Cardiac fibroblast (primary cell): ENCODE measurements at regions not wholly inside any gene's neighbourhood (a gene's known extent, or its start where the extent isn't known, plus 50 kb on each side); places are given as distances from the start of the nearest gene placed in this dataset.
"Not testable (repeated sequence)": the region's sequence is repeated elsewhere in the genome, so short reads cannot be mapped to it uniquely, and the experiment has no call there.

Experiments used
- DNase-seq, 2 donors: peaks; one replicate each; pipeline versions ENCODE4 v3.0.0 to v3.0.0-alpha.2; 2010; ENCODE audit warnings: low read depth in 2 of 2
- H3K4me3 ChIP-seq, 2 donors: replicated peaks in 1 of 2; 1 replicate in 1 of 2; 2 replicates in 1 of 2; pipeline ENCODE4 v1.5.1; 2011; ENCODE audit warnings: low read depth in 2 of 2, low read length in 2 of 2, mild to moderate bottlenecking in 2 of 2, moderate library complexity in 1 of 2
- TF ChIP-seq, protein P1 (sequence below): IDR thresholded peaks from one replicate; pipeline ENCODE4 v1.5.1; 2011; ENCODE audit warnings: low read depth, mild to moderate bottlenecking, low read length, inconsistent platforms

DNA sequence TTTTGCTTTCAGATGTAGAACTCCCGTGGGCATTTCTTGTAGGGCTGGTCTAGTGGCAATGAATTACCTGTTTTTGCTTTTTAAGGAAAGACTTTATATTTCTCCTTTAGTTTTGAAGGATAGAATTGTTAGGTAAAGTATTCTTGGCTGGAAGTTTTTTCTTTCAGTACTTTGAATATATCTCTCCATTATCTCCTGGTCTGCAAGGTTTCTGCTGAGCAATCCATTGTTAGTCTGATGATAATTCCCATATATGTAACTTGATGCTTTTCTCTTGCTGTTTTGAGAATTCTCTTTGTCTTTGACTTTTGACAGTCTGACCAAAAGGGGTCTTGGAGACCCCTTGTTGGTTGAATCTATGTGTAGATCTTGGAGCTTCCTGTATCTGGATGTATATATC lies 198.1 kb downstream of the TMEM167A start:
- H3K4me3 ChIP-seq, result no peak overlapping the region
- TF ChIP-seq, protein P1, sequence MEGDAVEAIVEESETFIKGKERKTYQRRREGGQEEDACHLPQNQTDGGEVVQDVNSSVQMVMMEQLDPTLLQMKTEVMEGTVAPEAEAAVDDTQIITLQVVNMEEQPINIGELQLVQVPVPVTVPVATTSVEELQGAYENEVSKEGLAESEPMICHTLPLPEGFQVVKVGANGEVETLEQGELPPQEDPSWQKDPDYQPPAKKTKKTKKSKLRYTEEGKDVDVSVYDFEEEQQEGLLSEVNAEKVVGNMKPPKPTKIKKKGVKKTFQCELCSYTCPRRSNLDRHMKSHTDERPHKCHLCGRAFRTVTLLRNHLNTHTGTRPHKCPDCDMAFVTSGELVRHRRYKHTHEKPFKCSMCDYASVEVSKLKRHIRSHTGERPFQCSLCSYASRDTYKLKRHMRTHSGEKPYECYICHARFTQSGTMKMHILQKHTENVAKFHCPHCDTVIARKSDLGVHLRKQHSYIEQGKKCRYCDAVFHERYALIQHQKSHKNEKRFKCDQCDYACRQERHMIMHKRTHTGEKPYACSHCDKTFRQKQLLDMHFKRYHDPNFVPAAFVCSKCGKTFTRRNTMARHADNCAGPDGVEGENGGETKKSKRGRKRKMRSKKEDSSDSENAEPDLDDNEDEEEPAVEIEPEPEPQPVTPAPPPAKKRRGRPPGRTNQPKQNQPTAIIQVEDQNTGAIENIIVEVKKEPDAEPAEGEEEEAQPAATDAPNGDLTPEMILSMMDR, result no peak
- no peak for DNase-seq

DNA sequence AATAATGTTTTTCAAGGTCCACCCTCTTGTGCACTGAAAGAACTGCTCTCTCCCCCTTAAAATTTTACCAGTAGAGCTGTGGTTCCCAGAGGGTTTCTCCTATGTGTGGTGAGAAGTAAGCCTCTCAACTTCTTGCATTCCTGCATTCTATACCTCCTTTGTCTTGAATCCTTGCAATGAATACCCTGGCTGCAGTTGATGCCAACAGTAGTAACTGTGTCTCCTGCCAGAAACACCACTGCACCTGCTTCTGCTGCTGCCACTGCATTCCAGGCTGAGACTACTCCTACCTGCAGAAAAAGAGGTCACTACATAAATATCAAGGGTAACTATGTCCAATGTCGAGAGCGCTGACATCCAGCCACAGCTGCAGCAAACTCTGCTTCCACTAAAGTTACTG lies 203.7 kb downstream of the TMEM167A start:
- no peak for DNase-seq
- H3K4me3 ChIP-seq, result no peak overlapping the region
- TF ChIP-seq, protein P1, result no peak

DNA sequence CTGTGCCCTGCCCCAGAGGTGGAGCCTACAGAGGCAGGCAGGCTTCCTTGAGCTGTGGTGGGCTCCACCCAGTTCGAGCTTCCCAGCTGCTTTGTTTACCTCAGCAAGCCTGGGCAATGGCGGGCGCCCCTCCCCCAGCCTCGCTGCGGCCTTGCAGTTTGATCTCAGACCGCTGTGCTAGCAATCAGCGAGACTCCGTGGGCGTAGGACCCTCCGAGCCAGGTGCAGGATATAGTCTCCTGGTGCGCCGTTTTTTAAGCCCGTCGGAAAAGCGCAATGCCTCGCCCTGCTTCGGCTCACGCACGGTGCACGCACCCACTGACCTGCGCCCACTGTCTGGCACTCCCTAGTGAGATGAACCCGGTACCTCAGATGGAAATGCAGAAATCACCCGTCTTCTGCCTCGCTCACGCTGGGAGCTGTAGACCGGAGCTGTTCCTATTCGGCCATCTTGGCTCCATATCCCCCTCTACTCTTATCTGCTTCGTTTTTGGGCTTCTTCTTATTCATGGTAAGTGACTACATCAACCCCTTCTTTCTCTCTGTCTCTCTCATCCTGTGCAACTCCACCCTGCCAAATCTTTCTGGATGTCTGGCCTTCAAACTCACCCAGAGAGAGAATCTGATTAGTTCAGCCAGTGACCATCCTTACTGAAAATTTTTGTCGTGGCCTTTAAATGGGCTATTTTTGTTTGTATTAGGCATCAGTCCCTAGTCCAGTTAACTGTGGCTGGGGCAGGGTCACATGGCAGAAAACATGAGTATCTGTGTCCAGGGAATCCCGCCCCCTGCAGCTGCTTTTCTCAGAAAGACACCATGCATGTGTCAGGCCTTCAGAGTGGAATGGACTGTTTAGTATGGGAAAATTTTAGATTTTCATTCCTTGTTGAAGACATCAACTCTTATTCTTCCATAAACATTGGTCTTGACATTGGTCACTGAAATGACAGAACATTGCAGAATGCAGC lies 204.6 kb downstream of the TMEM167A start:
- not testable (repeated sequence) for DNase-seq, H3K4me3 ChIP-seq

DNA sequence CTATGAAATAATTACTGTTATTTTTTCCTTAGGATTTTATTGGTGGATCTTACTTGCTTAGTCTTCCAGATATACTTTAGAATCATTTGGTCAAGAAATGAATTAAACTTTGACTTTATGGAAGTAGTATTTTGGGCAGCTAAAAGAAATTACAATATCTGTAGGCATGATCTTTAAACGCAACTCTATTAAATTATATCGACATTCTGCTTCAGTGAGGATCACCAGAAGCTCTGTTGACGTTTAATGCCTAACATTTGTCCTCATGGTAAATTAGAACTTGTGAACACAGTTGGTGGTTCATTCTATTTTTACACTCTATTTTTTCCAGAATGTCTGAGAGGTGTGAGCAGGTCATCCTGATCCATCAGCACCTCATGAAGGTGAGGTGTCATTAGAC lies 211.6 kb downstream of the TMEM167A start:
- DNase-seq, result no peak
- TF ChIP-seq, protein P1, result no peak
- no peak overlapping the region for H3K4me3 ChIP-seq

DNA sequence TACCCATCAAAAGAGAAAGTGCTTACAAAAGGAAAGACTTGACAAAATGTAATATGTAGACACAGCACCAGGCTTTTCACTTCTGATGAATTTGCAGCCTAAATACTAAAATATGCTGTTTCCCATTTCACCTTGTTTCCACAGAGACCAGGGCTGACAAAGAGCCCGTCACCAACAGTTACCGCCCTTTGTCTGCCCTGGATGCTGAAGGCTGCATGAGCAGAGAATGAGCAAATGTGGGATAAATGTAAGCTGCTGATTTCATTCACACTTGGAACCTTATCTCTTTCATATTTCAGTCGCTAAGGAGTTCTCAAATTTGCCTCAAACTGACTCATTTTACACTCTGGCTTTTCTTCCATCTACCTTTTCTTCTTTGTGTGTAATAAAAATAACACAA lies 213.9 kb downstream of the TMEM167A start:
- DNase-seq, result peak in 1 of 2 donors; percentile 28
- TF ChIP-seq, protein P1, result no peak
- no peak overlapping the region for H3K4me3 ChIP-seq

DNA sequence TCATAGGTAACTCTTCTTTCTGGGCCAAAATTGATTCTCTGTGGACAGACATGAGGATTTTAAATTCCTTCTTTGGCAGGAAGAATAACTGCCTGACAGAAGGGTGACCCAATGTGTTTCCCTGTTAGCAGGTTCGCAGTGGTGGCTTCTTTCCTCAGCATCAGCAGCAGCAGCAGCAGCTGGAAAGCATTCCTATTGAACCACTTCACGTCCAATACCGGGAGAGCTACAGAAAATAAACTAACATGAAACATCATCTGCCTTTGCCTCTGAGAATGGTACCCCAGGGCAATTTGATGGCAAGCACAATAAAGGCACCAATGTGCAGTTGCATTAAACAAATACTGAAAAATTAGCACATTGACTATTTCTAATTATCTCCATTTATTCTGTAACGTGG lies 214.5 kb downstream of the TMEM167A start:
- TF ChIP-seq, protein P1, result no peak
- no peak for DNase-seq
- no peak overlapping the region for H3K4me3 ChIP-seq

DNA sequence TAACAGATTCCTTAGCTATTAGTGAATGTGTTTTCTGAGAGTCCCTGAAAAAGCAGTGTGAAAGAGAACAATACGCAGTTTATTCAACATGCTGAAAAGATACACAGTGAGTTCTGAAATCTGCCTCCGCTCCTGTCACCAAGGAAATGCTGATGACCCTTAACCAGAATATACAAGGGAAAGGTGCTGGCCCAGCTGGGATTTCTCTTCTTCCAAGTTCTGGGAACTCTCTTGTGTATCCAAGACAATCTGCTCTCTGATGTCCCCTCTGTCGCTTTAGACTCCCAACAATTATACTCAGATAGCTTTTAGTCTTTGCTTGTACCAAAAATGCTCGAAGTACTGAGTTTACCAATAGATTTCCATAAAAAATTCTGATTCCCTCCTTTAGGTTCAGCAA lies 214.9 kb downstream of the TMEM167A start:
- DNase-seq, result no peak
- TF ChIP-seq, protein P1, result no peak
- H3K4me3 ChIP-seq, result no peak overlapping the region
